SW480 (cell line): ENCODE measurements at regions not wholly inside any gene's neighbourhood (a gene's known extent, or its start where the extent isn't known, plus 50 kb on each side); places are given as distances from the start of the nearest gene placed in this dataset.
A peak's percentile ranks its signal among the peaks of the same experiment; 100 is the strongest.

Experiments used
- DNase-seq: peaks from one replicate; pipeline ENCODE4 v3.0.0-alpha.2; 2016; ENCODE audit warnings: low spot score

GRCh38 chr12:66915306-66915904 lies 236.5 kb upstream of the GRIP1 start:
- no peak for DNase-seq

GRCh38 chr12:66916189-66916588 lies 237.3 kb upstream of the GRIP1 start:
- DNase-seq = no peak

GRCh38 chr12:66919466-66919865 lies 240.6 kb upstream of the GRIP1 start:
- no peak for DNase-seq

- DNase-seq = no peak
Measured at GRCh38 chr12:66920205-66920604, 241.3 kb upstream of the GRIP1 start.

- no peak for DNase-seq
Measured at GRCh38 chr12:66921151-66921550, 242.3 kb upstream of the GRIP1 start.

GRCh38 chr12:66925083-66925482 lies 246.2 kb upstream of the GRIP1 start:
- DNase-seq = no peak

GRCh38 chr12:66929121-66929520 lies 250.2 kb upstream of the GRIP1 start:
- no peak for DNase-seq

GRCh38 chr12:66931091-66931490 lies 252.2 kb upstream of the GRIP1 start:
- no peak for DNase-seq

GRCh38 chr12:66932126-66932525 lies 253.2 kb upstream of the GRIP1 start:
- no peak for DNase-seq

GRCh38 chr12:66934302-66935062 lies 255.6 kb upstream of the GRIP1 start:
- no peak for DNase-seq

GRCh38 chr12:66941150-66941549 lies 262.3 kb upstream of the GRIP1 start:
- no peak for DNase-seq

GRCh38 chr12:66942741-66943465 lies 264.0 kb upstream of the GRIP1 start:
- no peak for DNase-seq

GRCh38 chr12:66944365-66944764 lies 265.5 kb upstream of the GRIP1 start:
- DNase-seq = no peak

- no peak for DNase-seq
Measured at GRCh38 chr12:66945189-66945817, 266.4 kb upstream of the GRIP1 start.

- DNase-seq = peak; percentile 7
Measured at GRCh38 chr12:66947119-66947518, 268.2 kb upstream of the GRIP1 start.

- no peak for DNase-seq
Measured at GRCh38 chr12:66952668-66953067, 273.8 kb upstream of the GRIP1 start.

- no peak for DNase-seq
Measured at GRCh38 chr12:66956300-66956699, 277.4 kb upstream of the GRIP1 start.

- no peak for DNase-seq
Measured at GRCh38 chr12:66959276-66959675, 280.4 kb upstream of the GRIP1 start.

- DNase-seq = no peak
Measured at GRCh38 chr12:66960006-66960405, 281.1 kb upstream of the GRIP1 start.

- DNase-seq = no peak
Measured at GRCh38 chr12:66960704-66961690, 282.1 kb upstream of the GRIP1 start.

GRCh38 chr12:66962290-66962689 lies 283.4 kb upstream of the GRIP1 start:
- no peak for DNase-seq

GRCh38 chr12:66963901-66964300 lies 285.0 kb upstream of the GRIP1 start:
- no peak for DNase-seq
